B cell (primary cell): ENCODE measurements at regions not wholly inside any gene's neighbourhood (a gene's known extent, or its start where the extent isn't known, plus 50 kb on each side); places are given as distances from the start of the nearest gene placed in this dataset.

Source experiments
- ATAC-seq: fragments of 200-7000 bp; cut with Tn5 transposase; one replicate; pipeline ENCODE4 v1.10.0; 2021; ENCODE audit warnings: low read depth, mild to moderate bottlenecking, moderate number of reproducible peaks, moderate library complexity
- CTCF ChIA-PET: fragments of 350-600 bp; sonication (Branson Sonifier 250); formaldehyde crosslinking; loops from one replicate; lab custom pipeline; 2021; ENCODE audit warnings: antibody characterized with exemption, inconsistent platforms; lab: Charles Lee
- POLR2A ChIA-PET: fragments of 350-600 bp; sonication (Branson Sonifier 250); formaldehyde crosslinking; loops from one replicate; lab custom pipeline; 2021; ENCODE audit warnings: antibody characterized with exemption; lab: Charles Lee
- DNase-seq: peaks from one replicate; pipeline ENCODE4 v3.0.0; 2013
- H2AFZ ChIP-seq: 2 replicates; pipeline ENCODE4 v1.6.1; 2012; ENCODE audit warnings: mild to moderate bottlenecking, low read depth, low read length; ENCODE audit not compliant: insufficient read depth, poor library complexity, severe bottlenecking
- H3K27ac ChIP-seq, 2 donors: 1 replicate in 1 of 2; 2 replicates in 1 of 2; pipeline ENCODE4 v1.5.1; 2012 to 2013; ENCODE audit warnings: low read length in 2 of 2, mild to moderate bottlenecking in 2 of 2, moderate library complexity in 1 of 2
- H3K27me3 ChIP-seq, 4 experiments: fragments of 200-600 bp in 1 of 4; sonication (generic) in 1 of 4; replicated peaks in 1 of 4; 1 replicate in 2 of 4; 2 replicates in 2 of 4; pipeline versions ENCODE4 v1.6.1 to v1.7.0; 2013 to 2016; ENCODE audit warnings: low read length in 3 of 4, mild to moderate bottlenecking in 2 of 4, mixed read lengths in 1 of 4, moderate library complexity in 1 of 4; ENCODE audit not compliant: insufficient read depth in 4 of 4, control insufficient read depth in 3 of 4; ENCODE audit errors: control extremely low read depth in 1 of 4
- H3K36me3 ChIP-seq, 2 experiments: replicated peaks in 1 of 2; 1 replicate in 1 of 2; 2 replicates in 1 of 2; pipeline versions ENCODE4 v1.6.1 to v1.7.1; 2013; ENCODE audit warnings: low read length in 1 of 2; ENCODE audit not compliant: insufficient read depth in 2 of 2, control insufficient read depth in 1 of 2; ENCODE audit errors: control extremely low read depth in 1 of 2, extremely low read depth in 1 of 2
- H3K4me1 ChIP-seq, 2 donors: fragments of 200-600 bp in 1 of 2; sonication (generic) in 1 of 2; 1 replicate in 1 of 2; 2 replicates in 1 of 2; pipeline versions ENCODE4 v1.5.1 to v1.6.1; 2013 to 2017; ENCODE audit warnings: low read length in 2 of 2; ENCODE audit not compliant: control insufficient read depth in 2 of 2, insufficient read depth in 2 of 2
- H3K4me2 ChIP-seq: replicated peaks from 2 replicates; pipeline ENCODE3; 2012; ENCODE audit warnings: mild to moderate bottlenecking, low read depth, low read length; ENCODE audit not compliant: poor library complexity, severe bottlenecking
- H3K4me3 ChIP-seq, 5 experiments: fragments of 200-600 bp in 1 of 5; sonication (generic) in 1 of 5; 1 replicate in 3 of 5; 2 replicates in 2 of 5; pipeline versions ENCODE4 v1.5.1 to v1.7.0; 2011 to 2016; ENCODE audit warnings: low read length in 4 of 5, mild to moderate bottlenecking in 4 of 5, low read depth in 2 of 5, control low read depth in 1 of 5, moderate library complexity in 1 of 5; ENCODE audit not compliant: insufficient read depth in 1 of 5; ENCODE audit errors: control extremely low read depth in 1 of 5, extremely low read depth in 1 of 5
- H3K79me2 ChIP-seq: fragments of 200-600 bp; sonication (generic); one replicate; pipeline ENCODE4 v1.6.0; 2016; ENCODE audit warnings: low read length; ENCODE audit not compliant: control insufficient read depth, insufficient read depth
- H3K9ac ChIP-seq: fragments of 200-600 bp; sonication (generic); 2 replicates; pipeline ENCODE4 v1.6.1; 2017; ENCODE audit warnings: mild to moderate bottlenecking, low read length, moderate library complexity
- H3K9me3 ChIP-seq, 3 donors: one replicate each; pipeline versions ENCODE4 v1.6.1 to v1.7.1; 2013; ENCODE audit warnings: low read length in 2 of 3; ENCODE audit not compliant: control insufficient read depth in 2 of 3, insufficient read depth in 1 of 3; ENCODE audit errors: control extremely low read depth in 1 of 3
- H4K20me1 ChIP-seq: 2 replicates; pipeline ENCODE4 v1.6.0; 2012; ENCODE audit warnings: mild to moderate bottlenecking, low read length; ENCODE audit not compliant: insufficient read depth, control insufficient read depth, poor library complexity, severe bottlenecking
- H3K27ac Mint-ChIP-seq: one replicate; pipeline ENCODE4 v1.8.0; 2021; ENCODE audit warnings: mixed read lengths
- H3K27me3 Mint-ChIP-seq: one replicate; pipeline ENCODE4 v1.8.0; 2021; ENCODE audit warnings: mixed read lengths
- H3K4me1 Mint-ChIP-seq: one replicate; pipeline ENCODE4 v1.8.0; 2021; ENCODE audit warnings: mixed read lengths
- H3K4me3 Mint-ChIP-seq: one replicate; pipeline ENCODE4 v1.8.0; 2021; ENCODE audit warnings: mixed read lengths
- H3K9me3 Mint-ChIP-seq: one replicate; pipeline ENCODE4 v1.8.0; 2022; ENCODE audit warnings: mixed read lengths; ENCODE audit not compliant: insufficient read depth
- EZH2 ChIP-seq: IDR thresholded peaks from 2 replicates; pipeline ENCODE4 v1.6.1; 2012; ENCODE audit warnings: borderline replicate concordance, low read depth, mild to moderate bottlenecking, moderate library complexity, low read length; ENCODE audit not compliant: insufficient read depth, poor library complexity, severe bottlenecking
- WGBS: methylation state at CpG from one replicate; pipeline ENCODE4 v1.1.5; 2013; ENCODE audit warnings: missing lambda C conversion rate; ENCODE audit not compliant: insufficient coverage; 5-methylcytosine and 5-hydroxymethylcytosine counted together
- intact Hi-C: fragments of 100-400 bp; cut with micrococcal nuclease; formaldehyde crosslinking; loops from one replicate; pipeline ENCODE4 v1.10.0; 2022
- TF ChIP-seq, protein P1 (sequence below): fragments of 200-600 bp; IDR thresholded peaks from one replicate; pipeline ENCODE4 v1.8.0; 2022; ENCODE audit warnings: antibody characterized with exemption, mild to moderate bottlenecking

DNA sequence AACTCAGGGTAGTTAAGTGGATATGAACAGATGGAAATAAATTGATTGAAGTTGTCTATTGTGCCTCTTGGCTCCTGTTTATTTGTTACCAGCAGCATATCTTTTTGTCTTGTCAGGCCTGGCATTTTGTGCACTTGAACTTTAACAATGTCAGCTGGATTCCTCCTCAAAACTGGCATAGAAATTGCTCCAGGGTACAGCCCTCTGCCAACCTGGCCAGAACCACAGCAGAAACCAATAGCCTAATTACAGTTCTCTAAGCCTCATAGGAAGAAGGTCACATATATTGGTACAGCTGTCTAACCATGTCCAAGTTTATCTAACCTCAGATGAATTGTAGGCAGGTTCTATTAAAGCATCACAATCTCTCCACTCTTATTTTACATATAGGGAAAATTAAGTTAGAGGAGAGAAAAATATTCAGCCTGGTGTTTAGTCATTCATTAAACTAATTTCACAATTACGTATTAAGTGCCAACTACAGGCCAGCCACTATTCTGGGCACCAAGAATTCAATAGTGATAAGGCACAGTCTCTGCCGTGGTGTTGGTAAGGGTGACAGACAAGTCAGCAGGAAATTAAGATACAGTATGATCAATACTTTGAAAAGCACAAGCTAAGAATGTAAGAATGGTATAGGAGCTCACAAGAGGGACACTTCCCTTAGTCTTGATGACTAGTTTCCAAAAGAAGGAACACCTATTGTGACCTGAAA lies 452.9 kb upstream of the NECTIN3 start:
- WGBS = no CpG with 5 or more reads among the region's 2 CpGs
- H3K27ac Mint-ChIP-seq = no peak overlapping the region
- no peaks in the 10 kb centered on the region for H3K27me3 Mint-ChIP-seq
- no peak overlapping the region for H3K4me3 Mint-ChIP-seq
- H4K20me1 ChIP-seq = no peaks in the 10 kb centered on the region
- intact Hi-C loops = no loop called here
- ChIA-PET CTCF (no interaction called here), POLR2A (no interaction called here)
- H3K4me1 ChIP-seq = no peaks in the 10 kb centered on the region
- H3K36me3 ChIP-seq = no peaks in the 10 kb centered on the region
- ATAC-seq = no peak
- H3K27me3 ChIP-seq = no peaks in the 10 kb centered on the region
- no peaks in the 10 kb centered on the region for H3K79me2 ChIP-seq
- no peak overlapping the region for H3K9ac ChIP-seq
- TF ChIP-seq, protein P1, sequence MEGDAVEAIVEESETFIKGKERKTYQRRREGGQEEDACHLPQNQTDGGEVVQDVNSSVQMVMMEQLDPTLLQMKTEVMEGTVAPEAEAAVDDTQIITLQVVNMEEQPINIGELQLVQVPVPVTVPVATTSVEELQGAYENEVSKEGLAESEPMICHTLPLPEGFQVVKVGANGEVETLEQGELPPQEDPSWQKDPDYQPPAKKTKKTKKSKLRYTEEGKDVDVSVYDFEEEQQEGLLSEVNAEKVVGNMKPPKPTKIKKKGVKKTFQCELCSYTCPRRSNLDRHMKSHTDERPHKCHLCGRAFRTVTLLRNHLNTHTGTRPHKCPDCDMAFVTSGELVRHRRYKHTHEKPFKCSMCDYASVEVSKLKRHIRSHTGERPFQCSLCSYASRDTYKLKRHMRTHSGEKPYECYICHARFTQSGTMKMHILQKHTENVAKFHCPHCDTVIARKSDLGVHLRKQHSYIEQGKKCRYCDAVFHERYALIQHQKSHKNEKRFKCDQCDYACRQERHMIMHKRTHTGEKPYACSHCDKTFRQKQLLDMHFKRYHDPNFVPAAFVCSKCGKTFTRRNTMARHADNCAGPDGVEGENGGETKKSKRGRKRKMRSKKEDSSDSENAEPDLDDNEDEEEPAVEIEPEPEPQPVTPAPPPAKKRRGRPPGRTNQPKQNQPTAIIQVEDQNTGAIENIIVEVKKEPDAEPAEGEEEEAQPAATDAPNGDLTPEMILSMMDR = no peak
- H3K4me1 Mint-ChIP-seq = no peaks in the 10 kb centered on the region
- H3K4me3 ChIP-seq = no peak overlapping the region
- no peaks in the 10 kb centered on the region for H3K9me3 ChIP-seq
- H3K27ac ChIP-seq = no peak overlapping the region
- no peak for DNase-seq
- H3K4me2 ChIP-seq = no peak overlapping the region
- peaks cover 2% of the 10 kb centered on the region for H3K9me3 Mint-ChIP-seq
- H2AFZ ChIP-seq = no peak overlapping the region

- Histone ChIP-seq H3K4me3 (no peak overlapping the region), H2AFZ (no peak overlapping the region), H3K36me3 (no peaks in the 10 kb centered on the region), H3K4me2 (no peak overlapping the region), H3K27ac (no peak overlapping the region), H3K4me1 (no peaks in the 10 kb centered on the region), H3K9ac (no peak overlapping the region), H3K79me2 (no peaks in the 10 kb centered on the region), H3K27me3 (no peaks in the 10 kb centered on the region), H3K9me3 (no peaks in the 10 kb centered on the region), H4K20me1 (no peaks in the 10 kb centered on the region)
- TF ChIP-seq, protein P1 = no peak
- TF ChIP-seq EZH2 = no peak
- POLR2A ChIA-PET = no interaction called here
- CTCF ChIA-PET = no interaction called here
- Mint-ChIP-seq H3K4me1 (no peaks in the 10 kb centered on the region), H3K27me3 (no peaks in the 10 kb centered on the region), H3K27ac (no peak overlapping the region), H3K9me3 (no peaks in the 10 kb centered on the region), H3K4me3 (no peak overlapping the region)
- intact Hi-C loops = loop anchor here (10.0 kb wide), 1 partner anchor 455 kb away; the partner anchor contains the start of gene NECTIN3
- DNase-seq = no peak
- ATAC-seq = no peak
- WGBS = 52% methylated on average over 3 of the region's 4 CpGs
Observed at GRCh38 chr3:110620118-110620517, 451.5 kb upstream of the NECTIN3 start.
